22Rv1 (cell line): ENCODE measurements at regions not wholly inside any gene's neighbourhood (a gene's known extent, or its start where the extent isn't known, plus 50 kb on each side); places are given as distances from the start of the nearest gene placed in this dataset.

Source experiments
- ZFX ChIP-seq: fragments of 450-650 bp; IDR thresholded peaks from 2 replicates; pipeline ENCODE4 v1.6.1; 2017; ENCODE audit warnings: antibody characterized with exemption, borderline replicate concordance
- TF ChIP-seq, protein P1 (sequence below): fragments of 450-650 bp; IDR thresholded peaks from 2 replicates; pipeline ENCODE4 v1.5.1; 2017; ENCODE audit warnings: mild to moderate bottlenecking

DNA sequence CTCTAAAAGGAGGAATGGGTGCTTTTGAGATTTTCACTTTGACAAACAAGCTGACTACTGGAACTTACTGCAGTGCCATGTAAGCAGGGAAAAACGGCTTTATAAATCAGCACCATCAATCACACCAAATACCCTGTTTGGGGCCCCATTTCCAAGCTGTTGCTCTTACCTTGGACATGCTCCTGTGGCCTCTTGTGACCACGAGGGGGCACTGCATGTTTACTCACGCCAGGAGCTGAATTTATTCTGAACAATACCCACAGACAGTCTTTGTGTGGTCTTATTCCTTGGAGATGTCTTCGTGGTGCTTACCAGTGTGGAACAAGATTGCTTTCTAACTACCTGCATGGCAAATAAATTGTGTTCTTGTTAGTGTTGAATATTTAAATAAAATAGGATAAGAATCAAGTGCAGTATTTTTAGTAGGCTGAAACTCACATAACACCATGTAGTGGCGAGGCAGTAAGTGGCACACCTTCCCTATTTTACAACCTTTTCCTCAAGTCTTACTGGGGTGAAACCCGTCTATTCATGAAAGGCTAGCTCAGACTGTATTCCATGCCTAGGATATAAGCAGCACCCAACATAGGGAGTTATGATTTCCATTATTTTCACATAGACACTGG is 155.5 kb upstream of the NMUR2 start:
- TF ChIP-seq, protein P1, sequence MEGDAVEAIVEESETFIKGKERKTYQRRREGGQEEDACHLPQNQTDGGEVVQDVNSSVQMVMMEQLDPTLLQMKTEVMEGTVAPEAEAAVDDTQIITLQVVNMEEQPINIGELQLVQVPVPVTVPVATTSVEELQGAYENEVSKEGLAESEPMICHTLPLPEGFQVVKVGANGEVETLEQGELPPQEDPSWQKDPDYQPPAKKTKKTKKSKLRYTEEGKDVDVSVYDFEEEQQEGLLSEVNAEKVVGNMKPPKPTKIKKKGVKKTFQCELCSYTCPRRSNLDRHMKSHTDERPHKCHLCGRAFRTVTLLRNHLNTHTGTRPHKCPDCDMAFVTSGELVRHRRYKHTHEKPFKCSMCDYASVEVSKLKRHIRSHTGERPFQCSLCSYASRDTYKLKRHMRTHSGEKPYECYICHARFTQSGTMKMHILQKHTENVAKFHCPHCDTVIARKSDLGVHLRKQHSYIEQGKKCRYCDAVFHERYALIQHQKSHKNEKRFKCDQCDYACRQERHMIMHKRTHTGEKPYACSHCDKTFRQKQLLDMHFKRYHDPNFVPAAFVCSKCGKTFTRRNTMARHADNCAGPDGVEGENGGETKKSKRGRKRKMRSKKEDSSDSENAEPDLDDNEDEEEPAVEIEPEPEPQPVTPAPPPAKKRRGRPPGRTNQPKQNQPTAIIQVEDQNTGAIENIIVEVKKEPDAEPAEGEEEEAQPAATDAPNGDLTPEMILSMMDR = peak; percentile 83
- TF ChIP-seq ZFX = no peak
